Hepatocyte (in vitro differentiated cells): ENCODE measurements at regions not wholly inside any gene's neighbourhood (a gene's known extent, or its start where the extent isn't known, plus 50 kb on each side); places are given as distances from the start of the nearest gene placed in this dataset.

Source experiments
- EZH2phosphoT487 ChIP-seq: fragments of 200-600 bp; sonication (generic); IDR thresholded peaks from one replicate; pipeline ENCODE4 v1.6.1; 2018; ENCODE audit warnings: antibody characterized with exemption, mild to moderate bottlenecking, low read depth, moderate library complexity; ENCODE audit not compliant: unreplicated experiment, severe bottlenecking
- TF ChIP-seq, protein P1 (sequence below): fragments of 200-600 bp; sonication (generic); IDR thresholded peaks from 2 replicates; pipeline ENCODE4 v1.5.1; 2016; ENCODE audit warnings: antibody characterized with exemption, mild to moderate bottlenecking; ENCODE audit not compliant: poor library complexity

DNA sequence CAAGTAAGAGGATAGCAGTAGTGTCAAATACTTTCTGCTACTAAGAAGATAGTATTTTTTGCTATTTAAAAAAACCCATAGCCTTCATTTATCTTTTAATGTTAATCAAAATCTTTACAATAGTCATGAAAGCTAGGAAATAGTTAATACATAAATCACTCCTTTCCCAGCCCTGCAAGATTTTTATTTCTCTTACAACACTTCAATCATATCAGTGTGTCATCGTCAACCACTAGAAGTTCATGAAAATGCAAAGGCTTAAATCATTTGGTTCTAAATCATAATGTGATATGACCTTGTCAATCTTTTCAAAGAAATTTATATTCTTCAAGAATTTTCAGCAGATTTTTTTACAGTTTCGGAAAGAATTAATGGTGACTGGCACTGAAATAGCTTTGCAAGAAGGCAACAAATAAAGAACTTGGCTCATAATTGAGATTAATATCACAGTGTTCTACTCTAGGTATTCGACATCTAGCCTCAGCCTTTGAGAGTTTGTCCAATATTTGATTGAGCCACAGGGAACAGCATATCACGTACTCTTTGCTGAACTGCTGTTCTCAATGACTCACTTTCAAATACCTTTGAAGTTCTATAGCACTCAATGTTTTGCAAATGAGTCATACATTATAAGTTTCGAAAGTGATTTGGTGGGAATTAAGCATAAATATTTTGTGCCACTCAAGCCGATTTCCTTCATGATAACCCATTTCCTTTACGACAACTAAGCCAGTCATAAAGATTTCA lies 384.0 kb upstream of the FOXG1 start:
- TF ChIP-seq, protein P1, sequence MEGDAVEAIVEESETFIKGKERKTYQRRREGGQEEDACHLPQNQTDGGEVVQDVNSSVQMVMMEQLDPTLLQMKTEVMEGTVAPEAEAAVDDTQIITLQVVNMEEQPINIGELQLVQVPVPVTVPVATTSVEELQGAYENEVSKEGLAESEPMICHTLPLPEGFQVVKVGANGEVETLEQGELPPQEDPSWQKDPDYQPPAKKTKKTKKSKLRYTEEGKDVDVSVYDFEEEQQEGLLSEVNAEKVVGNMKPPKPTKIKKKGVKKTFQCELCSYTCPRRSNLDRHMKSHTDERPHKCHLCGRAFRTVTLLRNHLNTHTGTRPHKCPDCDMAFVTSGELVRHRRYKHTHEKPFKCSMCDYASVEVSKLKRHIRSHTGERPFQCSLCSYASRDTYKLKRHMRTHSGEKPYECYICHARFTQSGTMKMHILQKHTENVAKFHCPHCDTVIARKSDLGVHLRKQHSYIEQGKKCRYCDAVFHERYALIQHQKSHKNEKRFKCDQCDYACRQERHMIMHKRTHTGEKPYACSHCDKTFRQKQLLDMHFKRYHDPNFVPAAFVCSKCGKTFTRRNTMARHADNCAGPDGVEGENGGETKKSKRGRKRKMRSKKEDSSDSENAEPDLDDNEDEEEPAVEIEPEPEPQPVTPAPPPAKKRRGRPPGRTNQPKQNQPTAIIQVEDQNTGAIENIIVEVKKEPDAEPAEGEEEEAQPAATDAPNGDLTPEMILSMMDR = no peak
- no peak for TF ChIP-seq EZH2phosphoT487
